GM23338 (cell line): ENCODE measurements at regions not wholly inside any gene's neighbourhood (a gene's known extent, or its start where the extent isn't known, plus 50 kb on each side); places are given as distances from the start of the nearest gene placed in this dataset.

Experiments
- ATAC-seq: fragments of 200-7000 bp; cut with Tn5 transposase; 3 replicates; pipeline ENCODE4 v1.9.1; 2020
- DNase-seq: peaks from one replicate; pipeline ENCODE4 v3.0.0-alpha.2; 2015; ENCODE audit warnings: low spot score
- H2AFZ ChIP-seq: fragments of 200-600 bp; sonication (generic); 2 replicates; pipeline ENCODE4 v1.8.0; 2016; ENCODE audit warnings: antibody characterized with exemption, mild to moderate bottlenecking, moderate library complexity
- H3F3A ChIP-seq: fragments of 200-600 bp; sonication (generic); replicated peaks from 2 replicates; pipeline ENCODE4 v1.8.0; 2017; ENCODE audit warnings: antibody characterized with exemption, mixed run types, low read depth
- H3K27ac ChIP-seq: fragments of 200-600 bp; sonication (generic); 2 replicates; pipeline ENCODE4 v1.6.1; 2016; ENCODE audit warnings: low read depth
- H3K27me3 ChIP-seq: fragments of 200-600 bp; sonication (generic); 2 replicates; pipeline ENCODE4 v1.8.0; 2016; ENCODE audit warnings: mild to moderate bottlenecking, mixed run types, moderate library complexity; ENCODE audit not compliant: insufficient read depth
- H3K36me3 ChIP-seq: fragments of 200-600 bp; sonication (generic); 2 replicates; pipeline ENCODE4 v1.8.0; 2016; ENCODE audit warnings: mild to moderate bottlenecking; ENCODE audit not compliant: insufficient read depth
- H3K4me1 ChIP-seq: fragments of 200-600 bp; sonication (generic); 2 replicates; pipeline ENCODE4 v1.8.0; 2016; ENCODE audit warnings: mild to moderate bottlenecking, moderate library complexity; ENCODE audit not compliant: insufficient read depth
- H3K4me2 ChIP-seq: fragments of 200-600 bp; sonication (generic); 2 replicates; pipeline ENCODE4 v1.7.1; 2017; ENCODE audit warnings: mixed run types
- H3K4me3 ChIP-seq: fragments of 200-600 bp; sonication (generic); 2 replicates; pipeline ENCODE4 v1.6.1; 2016; ENCODE audit warnings: mixed run types
- H3K79me2 ChIP-seq: fragments of 200-600 bp; sonication (generic); replicated peaks from 2 replicates; pipeline ENCODE4 v1.8.0; 2017; ENCODE audit warnings: mild to moderate bottlenecking; ENCODE audit not compliant: insufficient read depth
- H3K9me2 ChIP-seq: fragments of 200-600 bp; sonication (generic); 2 replicates; pipeline ENCODE4 v1.8.0; 2017; ENCODE audit not compliant: insufficient read depth
- H4K20me1 ChIP-seq: fragments of 200-600 bp; sonication (generic); replicated peaks from 2 replicates; pipeline ENCODE4 v1.8.0; 2017; ENCODE audit warnings: mild to moderate bottlenecking; ENCODE audit not compliant: insufficient read depth
- H3K27ac Mint-ChIP-seq: 2 replicates; pipeline ENCODE4 v1.8.0; 2020; ENCODE audit warnings: inconsistent platforms, mild to moderate bottlenecking, moderate library complexity, mixed read lengths
- H3K27me3 Mint-ChIP-seq: 3 replicates; pipeline ENCODE4 v1.8.0; 2022; ENCODE audit warnings: low read depth, mild to moderate bottlenecking, moderate library complexity, mixed read lengths, inconsistent platforms; ENCODE audit not compliant: insufficient read depth, poor library complexity
- H3K36me3 Mint-ChIP-seq: 3 replicates; pipeline ENCODE4 v1.8.0; 2021; ENCODE audit warnings: low read depth, mild to moderate bottlenecking, inconsistent platforms, moderate library complexity, mixed read lengths
- H3K4me1 Mint-ChIP-seq: 3 replicates; pipeline ENCODE4 v1.8.0; 2020; ENCODE audit warnings: mild to moderate bottlenecking, inconsistent platforms, mixed read lengths
- H3K4me3 Mint-ChIP-seq: 3 replicates; pipeline ENCODE4 v1.8.0; 2021; ENCODE audit warnings: moderate library complexity, mild to moderate bottlenecking, inconsistent platforms, mixed read lengths
- H3K9me3 Mint-ChIP-seq: 3 replicates; pipeline ENCODE4 v1.8.0; 2020; ENCODE audit warnings: moderate library complexity, mild to moderate bottlenecking, inconsistent platforms, mixed read lengths
- EZH2 ChIP-seq: fragments of 200-600 bp; sonication (generic); IDR thresholded peaks from one replicate; pipeline ENCODE4 v1.8.0; 2017; ENCODE audit warnings: antibody characterized with exemption, mild to moderate bottlenecking, low read depth; ENCODE audit not compliant: unreplicated experiment
- EZH2phosphoT487 ChIP-seq: fragments of 200-600 bp; sonication (generic); IDR thresholded peaks from one replicate; pipeline ENCODE4 v1.8.1; 2018; ENCODE audit warnings: antibody characterized with exemption; ENCODE audit not compliant: unreplicated experiment
- JUNB ChIP-seq: IDR thresholded peaks from one replicate; pipeline ENCODE4 v1.6.1; 2016; ENCODE audit warnings: antibody characterized with exemption; ENCODE audit not compliant: unreplicated experiment
- NANOG ChIP-seq: IDR thresholded peaks from 2 replicates; pipeline ENCODE4 v1.6.1; 2016; ENCODE audit warnings: antibody characterized with exemption, borderline replicate concordance
- POLR2AphosphoS5 ChIP-seq: IDR thresholded peaks from 2 replicates; pipeline ENCODE4 v1.6.1; 2016; ENCODE audit warnings: antibody characterized with exemption, low read depth
- STAT1 ChIP-seq: IDR thresholded peaks from one replicate; pipeline ENCODE4 v1.6.1; 2016; ENCODE audit warnings: antibody characterized with exemption; ENCODE audit not compliant: unreplicated experiment
- ZNF114 ChIP-seq: fragments of 250-450 bp; sonication (Bioruptor Pico); IDR thresholded peaks from 2 replicates; pipeline ENCODE4 v1.5.0; 2020; ENCODE audit warnings: mild to moderate bottlenecking, moderate library complexity
- ZNF331 ChIP-seq: fragments of 250-450 bp; sonication (Bioruptor Pico); IDR thresholded peaks from 2 replicates; pipeline ENCODE4 v1.5.0; 2020; ENCODE audit warnings: low read depth, mild to moderate bottlenecking, moderate library complexity
- TF ChIP-seq, protein P1 (sequence below), 2 experiments: fragments of 200-600 bp in 1 of 2; sonication (generic) in 1 of 2; conservative IDR thresholded peaks; 2 replicates each; pipeline versions ENCODE4 v1.5.1 to v1.6.1; 2016 to 2017; ENCODE audit warnings: antibody characterized with exemption in 2 of 2, low read depth in 2 of 2, mild to moderate bottlenecking in 2 of 2, moderate library complexity in 1 of 2
- TF ChIP-seq, protein P2 (sequence below): fragments of 250-450 bp; sonication (Bioruptor Pico); IDR thresholded peaks from 2 replicates; pipeline ENCODE4 v1.5.0; 2020; ENCODE audit warnings: mild to moderate bottlenecking, moderate library complexity
- TF ChIP-seq, protein P3 (sequence below): IDR thresholded peaks from one replicate; pipeline ENCODE4 v1.6.1; 2018; ENCODE audit warnings: antibody characterized with exemption; ENCODE audit not compliant: unreplicated experiment

DNA sequence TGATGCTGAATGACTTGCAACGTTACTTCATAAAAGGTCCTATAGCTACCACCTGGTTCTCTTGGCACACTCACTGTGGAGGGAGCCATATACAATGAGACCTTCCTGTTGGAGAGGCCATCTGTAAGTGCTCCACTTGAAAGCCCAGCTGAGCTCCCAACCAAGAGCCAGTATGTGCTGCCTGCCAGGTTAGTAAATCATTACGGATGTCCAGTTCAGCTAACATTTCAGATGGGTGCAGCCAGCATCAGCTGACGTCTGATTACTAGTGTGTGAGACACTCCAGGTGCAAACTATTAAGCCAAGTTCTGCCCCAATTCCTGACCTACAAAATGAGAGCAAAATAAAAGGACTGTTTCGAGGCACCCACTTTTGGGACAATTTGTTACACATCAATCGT is 274.4 kb upstream of the ROBO2 start:
- Mint-ChIP-seq H3K4me1 (no peaks in the 10 kb centered on the region; the same call in 2 of the 3 replicates), H3K27me3 (no peaks in the 10 kb centered on the region), H3K9me3 (no peaks in the 10 kb centered on the region), H3K27ac (no peak overlapping the region), H3K4me3 (no peak overlapping the region), H3K36me3 (no peaks in the 10 kb centered on the region)
- no peaks in the 10 kb centered on the region for H3K4me1 ChIP-seq
- H3K27ac ChIP-seq: no peak overlapping the region
- H3K4me3 ChIP-seq: no peak overlapping the region
- H3K36me3 ChIP-seq: no peaks in the 10 kb centered on the region
- DNase-seq: no peak
- no peak for TF ChIP-seq NANOG
- TF ChIP-seq, protein P1, sequence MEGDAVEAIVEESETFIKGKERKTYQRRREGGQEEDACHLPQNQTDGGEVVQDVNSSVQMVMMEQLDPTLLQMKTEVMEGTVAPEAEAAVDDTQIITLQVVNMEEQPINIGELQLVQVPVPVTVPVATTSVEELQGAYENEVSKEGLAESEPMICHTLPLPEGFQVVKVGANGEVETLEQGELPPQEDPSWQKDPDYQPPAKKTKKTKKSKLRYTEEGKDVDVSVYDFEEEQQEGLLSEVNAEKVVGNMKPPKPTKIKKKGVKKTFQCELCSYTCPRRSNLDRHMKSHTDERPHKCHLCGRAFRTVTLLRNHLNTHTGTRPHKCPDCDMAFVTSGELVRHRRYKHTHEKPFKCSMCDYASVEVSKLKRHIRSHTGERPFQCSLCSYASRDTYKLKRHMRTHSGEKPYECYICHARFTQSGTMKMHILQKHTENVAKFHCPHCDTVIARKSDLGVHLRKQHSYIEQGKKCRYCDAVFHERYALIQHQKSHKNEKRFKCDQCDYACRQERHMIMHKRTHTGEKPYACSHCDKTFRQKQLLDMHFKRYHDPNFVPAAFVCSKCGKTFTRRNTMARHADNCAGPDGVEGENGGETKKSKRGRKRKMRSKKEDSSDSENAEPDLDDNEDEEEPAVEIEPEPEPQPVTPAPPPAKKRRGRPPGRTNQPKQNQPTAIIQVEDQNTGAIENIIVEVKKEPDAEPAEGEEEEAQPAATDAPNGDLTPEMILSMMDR (conservative IDR thresholded peaks at IDR 0.05; ENCODE audit: low read depth in 2 of 2): no peak
- TF ChIP-seq STAT1: no peak
- TF ChIP-seq POLR2AphosphoS5: no peak
- no peak for TF ChIP-seq ZNF114
- no peak for TF ChIP-seq JUNB
- TF ChIP-seq, protein P2, sequence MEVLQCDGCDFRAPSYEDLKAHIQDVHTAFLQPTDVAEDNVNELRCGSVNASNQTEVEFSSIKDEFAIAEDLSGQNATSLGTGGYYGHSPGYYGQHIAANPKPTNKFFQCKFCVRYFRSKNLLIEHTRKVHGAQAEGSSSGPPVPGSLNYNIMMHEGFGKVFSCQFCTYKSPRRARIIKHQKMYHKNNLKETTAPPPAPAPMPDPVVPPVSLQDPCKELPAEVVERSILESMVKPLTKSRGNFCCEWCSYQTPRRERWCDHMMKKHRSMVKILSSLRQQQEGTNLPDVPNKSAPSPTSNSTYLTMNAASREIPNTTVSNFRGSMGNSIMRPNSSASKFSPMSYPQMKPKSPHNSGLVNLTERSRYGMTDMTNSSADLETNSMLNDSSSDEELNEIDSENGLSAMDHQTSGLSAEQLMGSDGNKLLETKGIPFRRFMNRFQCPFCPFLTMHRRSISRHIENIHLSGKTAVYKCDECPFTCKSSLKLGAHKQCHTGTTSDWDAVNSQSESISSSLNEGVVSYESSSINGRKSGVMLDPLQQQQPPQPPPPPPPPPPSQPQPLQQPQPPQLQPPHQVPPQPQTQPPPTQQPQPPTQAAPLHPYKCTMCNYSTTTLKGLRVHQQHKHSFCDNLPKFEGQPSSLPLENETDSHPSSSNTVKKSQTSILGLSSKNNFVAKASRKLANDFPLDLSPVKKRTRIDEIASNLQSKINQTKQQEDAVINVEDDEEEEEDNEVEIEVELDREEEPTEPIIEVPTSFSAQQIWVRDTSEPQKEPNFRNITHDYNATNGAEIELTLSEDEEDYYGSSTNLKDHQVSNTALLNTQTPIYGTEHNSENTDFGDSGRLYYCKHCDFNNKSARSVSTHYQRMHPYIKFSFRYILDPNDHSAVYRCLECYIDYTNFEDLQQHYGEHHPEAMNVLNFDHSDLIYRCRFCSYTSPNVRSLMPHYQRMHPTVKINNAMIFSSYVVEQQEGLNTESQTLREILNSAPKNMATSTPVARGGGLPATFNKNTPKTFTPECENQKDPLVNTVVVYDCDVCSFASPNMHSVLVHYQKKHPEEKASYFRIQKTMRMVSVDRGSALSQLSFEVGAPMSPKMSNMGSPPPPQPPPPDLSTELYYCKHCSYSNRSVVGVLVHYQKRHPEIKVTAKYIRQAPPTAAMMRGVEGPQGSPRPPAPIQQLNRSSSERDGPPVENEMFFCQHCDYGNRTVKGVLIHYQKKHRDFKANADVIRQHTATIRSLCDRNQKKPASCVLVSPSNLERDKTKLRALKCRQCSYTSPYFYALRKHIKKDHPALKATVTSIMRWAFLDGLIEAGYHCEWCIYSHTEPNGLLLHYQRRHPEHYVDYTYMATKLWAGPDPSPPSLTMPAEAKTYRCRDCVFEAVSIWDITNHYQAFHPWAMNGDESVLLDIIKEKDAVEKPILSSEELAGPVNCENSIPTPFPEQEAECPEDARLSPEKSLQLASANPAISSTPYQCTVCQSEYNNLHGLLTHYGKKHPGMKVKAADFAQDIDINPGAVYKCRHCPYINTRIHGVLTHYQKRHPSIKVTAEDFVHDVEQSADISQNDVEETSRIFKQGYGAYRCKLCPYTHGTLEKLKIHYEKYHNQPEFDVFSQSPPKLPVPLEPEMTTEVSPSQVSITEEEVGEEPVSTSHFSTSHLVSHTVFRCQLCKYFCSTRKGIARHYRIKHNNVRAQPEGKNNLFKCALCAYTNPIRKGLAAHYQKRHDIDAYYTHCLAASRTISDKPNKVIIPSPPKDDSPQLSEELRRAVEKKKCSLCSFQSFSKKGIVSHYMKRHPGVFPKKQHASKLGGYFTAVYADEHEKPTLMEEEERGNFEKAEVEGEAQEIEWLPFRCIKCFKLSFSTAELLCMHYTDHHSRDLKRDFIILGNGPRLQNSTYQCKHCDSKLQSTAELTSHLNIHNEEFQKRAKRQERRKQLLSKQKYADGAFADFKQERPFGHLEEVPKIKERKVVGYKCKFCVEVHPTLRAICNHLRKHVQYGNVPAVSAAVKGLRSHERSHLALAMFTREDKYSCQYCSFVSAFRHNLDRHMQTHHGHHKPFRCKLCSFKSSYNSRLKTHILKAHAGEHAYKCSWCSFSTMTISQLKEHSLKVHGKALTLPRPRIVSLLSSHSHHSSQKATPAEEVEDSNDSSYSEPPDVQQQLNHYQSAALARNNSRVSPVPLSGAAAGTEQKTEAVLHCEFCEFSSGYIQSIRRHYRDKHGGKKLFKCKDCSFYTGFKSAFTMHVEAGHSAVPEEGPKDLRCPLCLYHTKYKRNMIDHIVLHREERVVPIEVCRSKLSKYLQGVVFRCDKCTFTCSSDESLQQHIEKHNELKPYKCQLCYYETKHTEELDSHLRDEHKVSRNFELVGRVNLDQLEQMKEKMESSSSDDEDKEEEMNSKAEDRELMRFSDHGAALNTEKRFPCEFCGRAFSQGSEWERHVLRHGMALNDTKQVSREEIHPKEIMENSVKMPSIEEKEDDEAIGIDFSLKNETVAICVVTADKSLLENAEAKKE (CRISPR knock-in tag): no peak
- no peak for TF ChIP-seq ZNF331
- no peak for TF ChIP-seq EZH2
- no peak for TF ChIP-seq EZH2phosphoT487
- TF ChIP-seq, protein P3, sequence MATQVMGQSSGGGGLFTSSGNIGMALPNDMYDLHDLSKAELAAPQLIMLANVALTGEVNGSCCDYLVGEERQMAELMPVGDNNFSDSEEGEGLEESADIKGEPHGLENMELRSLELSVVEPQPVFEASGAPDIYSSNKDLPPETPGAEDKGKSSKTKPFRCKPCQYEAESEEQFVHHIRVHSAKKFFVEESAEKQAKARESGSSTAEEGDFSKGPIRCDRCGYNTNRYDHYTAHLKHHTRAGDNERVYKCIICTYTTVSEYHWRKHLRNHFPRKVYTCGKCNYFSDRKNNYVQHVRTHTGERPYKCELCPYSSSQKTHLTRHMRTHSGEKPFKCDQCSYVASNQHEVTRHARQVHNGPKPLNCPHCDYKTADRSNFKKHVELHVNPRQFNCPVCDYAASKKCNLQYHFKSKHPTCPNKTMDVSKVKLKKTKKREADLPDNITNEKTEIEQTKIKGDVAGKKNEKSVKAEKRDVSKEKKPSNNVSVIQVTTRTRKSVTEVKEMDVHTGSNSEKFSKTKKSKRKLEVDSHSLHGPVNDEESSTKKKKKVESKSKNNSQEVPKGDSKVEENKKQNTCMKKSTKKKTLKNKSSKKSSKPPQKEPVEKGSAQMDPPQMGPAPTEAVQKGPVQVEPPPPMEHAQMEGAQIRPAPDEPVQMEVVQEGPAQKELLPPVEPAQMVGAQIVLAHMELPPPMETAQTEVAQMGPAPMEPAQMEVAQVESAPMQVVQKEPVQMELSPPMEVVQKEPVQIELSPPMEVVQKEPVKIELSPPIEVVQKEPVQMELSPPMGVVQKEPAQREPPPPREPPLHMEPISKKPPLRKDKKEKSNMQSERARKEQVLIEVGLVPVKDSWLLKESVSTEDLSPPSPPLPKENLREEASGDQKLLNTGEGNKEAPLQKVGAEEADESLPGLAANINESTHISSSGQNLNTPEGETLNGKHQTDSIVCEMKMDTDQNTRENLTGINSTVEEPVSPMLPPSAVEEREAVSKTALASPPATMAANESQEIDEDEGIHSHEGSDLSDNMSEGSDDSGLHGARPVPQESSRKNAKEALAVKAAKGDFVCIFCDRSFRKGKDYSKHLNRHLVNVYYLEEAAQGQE: no peak
- no peak overlapping the region for H2AFZ ChIP-seq
- no peaks in the 10 kb centered on the region for H3K9me2 ChIP-seq
- no peaks in the 10 kb centered on the region for H3K79me2 ChIP-seq
- H3F3A ChIP-seq: no peaks in the 10 kb centered on the region
- no peak overlapping the region for H3K4me2 ChIP-seq
- no peaks in the 10 kb centered on the region for H3K27me3 ChIP-seq
- no peaks in the 10 kb centered on the region for H4K20me1 ChIP-seq
- no peak for ATAC-seq
